NK-92 (cell line): ENCODE measurements at regions not wholly inside any gene's neighbourhood (a gene's known extent, or its start where the extent isn't known, plus 50 kb on each side); places are given as distances from the start of the nearest gene placed in this dataset.
"Not testable (repeated sequence)": the region's sequence is repeated elsewhere in the genome, so short reads cannot be mapped to it uniquely, and the experiment has no call there.

Experiments
- DNase-seq: peaks from one replicate; lab custom pipeline; 2025; ENCODE audit not compliant: unreplicated experiment; lab: John Stamatoyannopoulos, UW

GRCh38 chr1:121443001-121443540, 258.3 kb downstream of the SRGAP2C start:
- no peak for DNase-seq

- no peak for DNase-seq
Measured at GRCh38 chr1:121444096-121444495, 259.3 kb downstream of the SRGAP2C start.

- no peak for DNase-seq
Measured at GRCh38 chr1:121445679-121446078, 260.9 kb downstream of the SRGAP2C start.

- not testable (repeated sequence) for DNase-seq
Measured at GRCh38 chr1:121447280-121447923, 262.6 kb downstream of the SRGAP2C start.

GRCh38 chr1:121448064-121448463, 263.3 kb downstream of the SRGAP2C start:
- not testable (repeated sequence) for DNase-seq

GRCh38 chr1:121448851-121449250, 264.1 kb downstream of the SRGAP2C start:
- no peak for DNase-seq

GRCh38 chr1:121452484-121452883, 267.7 kb downstream of the SRGAP2C start:
- DNase-seq: no peak

GRCh38 chr1:121458291-121459048, 273.7 kb downstream of the SRGAP2C start:
- no peak for DNase-seq

- DNase-seq: no peak
Measured at GRCh38 chr1:121459235-121459634, 274.5 kb downstream of the SRGAP2C start.

- not testable (repeated sequence) for DNase-seq
Measured at GRCh38 chr1:121469395-121469794, 284.6 kb downstream of the SRGAP2C start.

- not testable (repeated sequence) for DNase-seq
Measured at GRCh38 chr1:121470401-121470800, 285.6 kb downstream of the SRGAP2C start.

GRCh38 chr1:121471523-121471922, 286.7 kb downstream of the SRGAP2C start:
- no peak for DNase-seq

- DNase-seq: no peak
Measured at GRCh38 chr1:121472017-121472416, 287.2 kb downstream of the SRGAP2C start.

- DNase-seq: no peak
Measured at GRCh38 chr1:121483234-121483633, 298.5 kb downstream of the SRGAP2C start.

- DNase-seq: no peak
Measured at GRCh38 chr1:121483961-121484424, 299.2 kb downstream of the SRGAP2C start.

GRCh38 chr1:121494796-121495195, 310.0 kb downstream of the SRGAP2C start:
- not testable (repeated sequence) for DNase-seq

- not testable (repeated sequence) for DNase-seq
Measured at GRCh38 chr1:121511455-121511854, 326.7 kb downstream of the SRGAP2C start.

- DNase-seq: not testable (repeated sequence)
Measured at GRCh38 chr1:121511876-121512275, 327.1 kb downstream of the SRGAP2C start.

GRCh38 chr1:121515235-121515634, 330.5 kb downstream of the SRGAP2C start:
- no peak for DNase-seq

- DNase-seq: no peak
Measured at GRCh38 chr1:121516234-121516967, 331.6 kb downstream of the SRGAP2C start.

- no peak for DNase-seq
Measured at GRCh38 chr1:121517586-121518230, 332.9 kb downstream of the SRGAP2C start.
